T-helper 1 cell treated with Interleukin-12 subunit alpha and Interleukin-12 subunit beta and Interleukin-4 antibody, amounts not matched to agents 30 ng/mL and 1 ng/mL, for 36 hours (primary cell): ENCODE measurements at regions not wholly inside any gene's neighbourhood (a gene's known extent, or its start where the extent isn't known, plus 50 kb on each side); places are given as distances from the start of the nearest gene placed in this dataset.

Experiments used
- intact Hi-C: fragments of 100-400 bp; cut with micrococcal nuclease; formaldehyde crosslinking; loops from one replicate; pipeline ENCODE4 v1.15.1; 2024

GRCh38 chr12:130216031-130216430 is 53.8 kb downstream of the FZD10 start:
- intact Hi-C loops = no loop called here

- intact Hi-C loops = no loop called here
These were observed 56.4 kb downstream of the FZD10 start for GRCh38 chr12:130218682-130219081.

- intact Hi-C loops = no loop called here
These were observed 57.9 kb downstream of the FZD10 start for GRCh38 chr12:130219929-130220705.

GRCh38 chr12:130220706-130221100 is 58.4 kb downstream of the FZD10 start:
- intact Hi-C loops = no loop called here

- intact Hi-C loops = no loop called here
These were observed 60.4 kb downstream of the FZD10 start for GRCh38 chr12:130222519-130223218.

- intact Hi-C loops = no loop called here
These were observed 61.5 kb downstream of the FZD10 start for GRCh38 chr12:130223767-130224244.

- intact Hi-C loops = no loop called here
These were observed 62.3 kb downstream of the FZD10 start for GRCh38 chr12:130224613-130225012.

- intact Hi-C loops = no loop called here
These were observed 63.1 kb downstream of the FZD10 start for GRCh38 chr12:130225347-130225746.

GRCh38 chr12:130226126-130226525 is 63.9 kb downstream of the FZD10 start:
- intact Hi-C loops = no loop called here

GRCh38 chr12:130226771-130227170 is 64.5 kb downstream of the FZD10 start:
- intact Hi-C loops = no loop called here

- intact Hi-C loops = no loop called here
These were observed 65.4 kb downstream of the FZD10 start for GRCh38 chr12:130227641-130228040.

GRCh38 chr12:130236446-130236845 is 74.2 kb downstream of the FZD10 start:
- intact Hi-C loops = no loop called here

- intact Hi-C loops = no loop called here
These were observed 78.7 kb downstream of the FZD10 start for GRCh38 chr12:130240831-130241590.

- intact Hi-C loops = no loop called here
These were observed 80.2 kb downstream of the FZD10 start for GRCh38 chr12:130242506-130242905.

GRCh38 chr12:130245251-130245650 is 83.0 kb downstream of the FZD10 start:
- intact Hi-C loops = no loop called here

- intact Hi-C loops = no loop called here
These were observed 84.3 kb downstream of the FZD10 start for GRCh38 chr12:130246560-130246959.

GRCh38 chr12:130247634-130248237 is 85.5 kb downstream of the FZD10 start:
- intact Hi-C loops = no loop called here

GRCh38 chr12:130249376-130249775 is 87.1 kb downstream of the FZD10 start:
- intact Hi-C loops = no loop called here

GRCh38 chr12:130251236-130251780 is 86.4 kb upstream of the PIWIL1 start:
- intact Hi-C loops = no loop called here

GRCh38 chr12:130253866-130254265 is 83.8 kb upstream of the PIWIL1 start:
- intact Hi-C loops = no loop called here
